ENCODE measurements at regions not wholly inside any gene's neighbourhood (a gene's known extent, or its start where the extent isn't known, plus 50 kb on each side); places are given as distances from the start of the nearest gene placed in this dataset.

- in situ Hi-C loops (cut with HindIII; ENCODE audit: low pct_unique_long_range_greater_than_20kb, low sequenced_read_pairs) = no loop called here
- DNase-seq (ENCODE audit: low read depth in 1 of 2, low spot score in 1 of 2) = no peak
- no peak for TF ChIP-seq JUND (IDR thresholded peaks at IDR 0.05; ENCODE audit: low read depth)
These were observed 289.8 kb upstream of the SFRP2 start for GRCh38 chr4:154078504-154079350.

- in situ Hi-C loops (cut with HindIII; ENCODE audit: low pct_unique_long_range_greater_than_20kb, low sequenced_read_pairs) = no loop called here
- TF ChIP-seq JUND (IDR thresholded peaks at IDR 0.05; ENCODE audit: low read depth) = no peak
- no peak for DNase-seq (ENCODE audit: low read depth in 1 of 2, low spot score in 1 of 2)
These were observed 288.0 kb upstream of the SFRP2 start for GRCh38 chr4:154076921-154077320.

- in situ Hi-C loops (cut with HindIII; ENCODE audit: low pct_unique_long_range_greater_than_20kb, low sequenced_read_pairs) = no loop called here
- TF ChIP-seq JUND (IDR thresholded peaks at IDR 0.05; ENCODE audit: low read depth) = no peak
- no peak for DNase-seq (ENCODE audit: low read depth in 1 of 2, low spot score in 1 of 2)
These were observed 284.4 kb upstream of the SFRP2 start for GRCh38 chr4:154073107-154073822.

GRCh38 chr4:154067786-154068185 is 278.9 kb upstream of the SFRP2 start:
- TF ChIP-seq JUND (IDR thresholded peaks at IDR 0.05; ENCODE audit: low read depth) = no peak
- in situ Hi-C loops (cut with HindIII; ENCODE audit: low pct_unique_long_range_greater_than_20kb, low sequenced_read_pairs) = no loop called here
- no peak for DNase-seq (ENCODE audit: low read depth in 1 of 2, low spot score in 1 of 2)

- no peak for DNase-seq (ENCODE audit: low read depth in 1 of 2, low spot score in 1 of 2)
- no peak for TF ChIP-seq JUND (IDR thresholded peaks at IDR 0.05; ENCODE audit: low read depth)
- in situ Hi-C loops (cut with HindIII; ENCODE audit: low pct_unique_long_range_greater_than_20kb, low sequenced_read_pairs) = no loop called here
These were observed 276.5 kb upstream of the SFRP2 start for GRCh38 chr4:154065368-154065767.

DNA sequence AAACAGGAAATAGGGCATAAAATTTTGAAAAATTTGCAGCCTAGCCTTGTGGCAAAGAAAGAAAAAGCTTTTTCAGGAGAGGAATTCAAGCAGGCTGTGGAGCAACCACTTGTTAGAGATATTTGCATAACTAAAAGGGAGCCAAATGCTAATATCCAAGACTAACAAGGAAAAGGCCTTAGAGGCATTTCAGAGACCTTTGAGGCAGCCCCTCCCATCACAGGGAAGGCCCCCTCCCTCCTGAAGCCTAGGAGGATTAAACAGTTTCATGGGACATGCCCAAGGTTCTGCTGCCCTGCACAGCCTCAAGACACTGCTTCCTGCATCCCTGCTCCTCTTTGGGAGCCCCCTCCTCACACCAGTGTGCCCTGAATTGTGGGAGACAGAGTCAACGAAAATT is 275.4 kb upstream of the SFRP2 start:
- TF ChIP-seq JUND (IDR thresholded peaks at IDR 0.05; ENCODE audit: low read depth) = no peak
- in situ Hi-C loops (cut with HindIII; ENCODE audit: low pct_unique_long_range_greater_than_20kb, low sequenced_read_pairs) = no loop called here
- no peak for DNase-seq (ENCODE audit: low read depth in 1 of 2, low spot score in 1 of 2)

DNA sequence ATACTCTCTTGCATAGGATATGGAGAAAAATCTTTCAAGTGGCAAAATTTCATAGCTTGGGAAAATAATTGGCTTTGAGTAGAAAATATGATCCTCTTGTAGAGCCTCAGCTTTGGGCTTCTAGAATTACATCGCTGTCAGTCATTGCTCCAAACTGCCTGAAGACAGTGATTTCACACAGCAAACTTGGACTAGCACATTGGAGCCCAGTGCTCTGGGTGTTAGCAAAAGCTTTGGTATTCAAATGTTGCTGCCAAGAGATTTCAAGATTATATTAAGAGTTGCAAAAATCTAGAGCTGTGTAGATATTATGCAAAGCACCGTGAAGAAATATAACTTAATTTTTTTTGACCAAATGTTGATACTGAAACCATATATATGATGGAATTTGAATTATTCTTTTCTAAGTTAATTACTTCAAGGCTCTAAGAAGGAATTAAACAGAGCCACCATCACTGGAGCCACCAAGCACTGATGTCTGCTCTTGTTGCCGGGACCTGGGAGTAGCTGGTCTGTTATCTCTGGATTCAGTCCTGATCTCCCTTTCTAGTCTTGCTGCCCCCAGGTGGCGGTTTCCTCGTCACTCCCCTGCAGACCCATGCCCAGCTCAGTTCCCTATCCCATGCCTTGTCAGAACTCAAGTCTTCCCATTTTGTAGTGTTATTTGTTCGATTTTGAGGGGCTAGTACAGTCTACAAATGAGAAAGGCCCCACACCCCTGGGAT is 260.7 kb upstream of the SFRP2 start:
- no peak for TF ChIP-seq JUND (IDR thresholded peaks at IDR 0.05; ENCODE audit: low read depth)
- DNase-seq (ENCODE audit: low read depth in 1 of 2, low spot score in 1 of 2) = peak; percentile 4 to 11
- in situ Hi-C loops (cut with HindIII; ENCODE audit: low pct_unique_long_range_greater_than_20kb, low sequenced_read_pairs) = no loop called here

DNA sequence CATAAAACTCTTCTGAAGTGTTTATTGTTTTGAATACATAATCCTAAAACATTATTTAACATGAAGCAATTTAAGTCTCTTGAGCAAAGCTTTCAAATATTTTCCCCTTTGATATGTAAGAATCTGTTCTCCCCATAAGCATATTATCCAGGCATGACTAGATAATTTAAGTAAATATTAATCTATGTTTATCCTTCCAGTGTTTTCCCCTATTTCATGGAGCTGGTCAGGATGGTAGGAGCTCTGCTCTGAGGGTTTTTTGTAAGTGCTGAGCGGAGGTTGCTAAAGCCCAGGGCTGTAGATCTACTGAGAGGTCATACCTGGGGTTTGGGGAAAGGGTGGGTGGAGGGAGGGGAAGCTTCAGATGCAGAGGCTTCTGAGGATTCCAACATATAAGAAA is 258.9 kb upstream of the SFRP2 start:
- in situ Hi-C loops (cut with HindIII; ENCODE audit: low pct_unique_long_range_greater_than_20kb, low sequenced_read_pairs) = no loop called here
- no peak for DNase-seq (ENCODE audit: low read depth in 1 of 2, low spot score in 1 of 2)
- TF ChIP-seq JUND (IDR thresholded peaks at IDR 0.05; ENCODE audit: low read depth) = no peak

GRCh38 chr4:154044742-154045485 is 256.0 kb upstream of the SFRP2 start:
- in situ Hi-C loops (cut with HindIII; ENCODE audit: low pct_unique_long_range_greater_than_20kb, low sequenced_read_pairs) = no loop called here
- TF ChIP-seq JUND (IDR thresholded peaks at IDR 0.05; ENCODE audit: low read depth) = no peak
- no peak for DNase-seq (ENCODE audit: low read depth in 1 of 2, low spot score in 1 of 2)

DNA sequence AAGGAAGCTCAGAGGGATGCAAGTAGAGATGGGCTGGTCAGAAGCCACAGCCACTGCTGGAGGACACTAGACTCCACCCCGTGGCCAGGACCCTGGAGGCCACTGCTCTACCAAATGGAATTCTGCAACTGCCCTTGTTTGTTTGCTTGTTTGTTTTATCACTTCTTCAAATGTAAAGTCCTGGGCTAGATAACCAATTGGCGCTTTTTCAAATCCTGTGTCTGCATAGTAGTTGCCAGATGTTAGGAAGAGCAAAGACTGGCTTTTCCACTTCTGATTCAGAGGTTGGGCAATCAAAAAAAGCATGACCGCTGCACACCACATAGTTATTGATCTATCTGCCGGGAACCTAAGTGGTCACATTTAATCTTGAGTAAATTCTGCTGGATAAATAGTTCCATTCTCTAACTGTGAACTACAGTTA is 255.2 kb upstream of the SFRP2 start:
- in situ Hi-C loops (cut with HindIII; ENCODE audit: low pct_unique_long_range_greater_than_20kb, low sequenced_read_pairs) = no loop called here
- no peak for TF ChIP-seq JUND (IDR thresholded peaks at IDR 0.05; ENCODE audit: low read depth)
- DNase-seq (ENCODE audit: low read depth in 1 of 2, low spot score in 1 of 2) = no peak

DNA sequence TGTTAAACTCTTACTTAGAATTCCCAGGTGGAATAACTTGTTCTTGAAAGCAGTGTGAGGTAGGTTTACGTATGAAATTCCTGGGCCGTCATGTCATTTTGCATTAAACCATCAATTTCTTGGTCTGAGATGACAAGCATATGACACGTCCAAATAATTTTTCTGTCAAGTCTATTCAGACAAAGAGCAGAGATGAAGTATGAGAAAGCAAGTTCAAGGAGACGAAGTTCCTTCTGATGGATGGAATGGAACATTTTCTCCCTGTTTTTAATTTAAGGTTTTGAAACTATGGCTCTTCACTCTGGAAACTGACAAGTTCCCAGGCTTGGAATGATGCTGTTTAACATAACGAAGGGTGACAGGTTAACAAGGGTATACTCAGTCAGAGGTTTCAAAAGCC is 252.8 kb upstream of the SFRP2 start:
- TF ChIP-seq JUND (IDR thresholded peaks at IDR 0.05; ENCODE audit: low read depth) = no peak
- in situ Hi-C loops (cut with HindIII; ENCODE audit: low pct_unique_long_range_greater_than_20kb, low sequenced_read_pairs) = no loop called here
- no peak for DNase-seq (ENCODE audit: low read depth in 1 of 2, low spot score in 1 of 2)
